Jurkat, Clone E6-1 (cell line): ENCODE measurements at regions not wholly inside any gene's neighbourhood (a gene's known extent, or its start where the extent isn't known, plus 50 kb on each side); places are given as distances from the start of the nearest gene placed in this dataset.

Source experiments
- DNase-seq: peaks from one replicate; pipeline ENCODE4 v3.0.0-alpha.2; 2011; ENCODE audit warnings: low read depth, low spot score
- H3K4me3 ChIP-seq: 2 replicates; pipeline ENCODE4 v1.5.1; 2011; ENCODE audit warnings: mild to moderate bottlenecking, low read length, control low read depth, moderate library complexity

- no peak overlapping the region for H3K4me3 ChIP-seq
- no peak for DNase-seq
Observed at GRCh38 chr15:47983533-47983932, 137.3 kb upstream of the SLC24A5 start.

GRCh38 chr15:47985568-47985967 is 135.2 kb upstream of the SLC24A5 start:
- no peak overlapping the region for H3K4me3 ChIP-seq
- DNase-seq, result no peak

- no peak for DNase-seq
Observed at GRCh38 chr15:47987461-47987860, 133.3 kb upstream of the SLC24A5 start.

GRCh38 chr15:47987908-47988532 is 132.8 kb upstream of the SLC24A5 start:
- H3K4me3 ChIP-seq, result no peak overlapping the region
- DNase-seq, result peak; percentile 66

More at GRCh38 chr15:47987461-47987860, 133.3 kb upstream of the SLC24A5 start:
- no peak overlapping the region for H3K4me3 ChIP-seq

GRCh38 chr15:47988564-47988963 is 132.2 kb upstream of the SLC24A5 start:
- H3K4me3 ChIP-seq, result no peak overlapping the region
- no peak for DNase-seq

GRCh38 chr15:47990821-47991220 is 130.0 kb upstream of the SLC24A5 start:
- no peak overlapping the region for H3K4me3 ChIP-seq
- no peak for DNase-seq

- DNase-seq, result no peak
Observed at GRCh38 chr15:47991357-47991756, 129.4 kb upstream of the SLC24A5 start.

GRCh38 chr15:47993051-47993450 is 127.7 kb upstream of the SLC24A5 start:
- no peak for DNase-seq
- no peak overlapping the region for H3K4me3 ChIP-seq

More at GRCh38 chr15:47991357-47991756, 129.4 kb upstream of the SLC24A5 start:
- H3K4me3 ChIP-seq, result no peak overlapping the region

GRCh38 chr15:47997195-47998080 is 123.4 kb upstream of the SLC24A5 start:
- DNase-seq, result no peak
- H3K4me3 ChIP-seq, result no peak overlapping the region

GRCh38 chr15:47998619-47999019 is 122.2 kb upstream of the SLC24A5 start:
- H3K4me3 ChIP-seq, result no peak overlapping the region
- no peak for DNase-seq

GRCh38 chr15:48001393-48002039 is 119.3 kb upstream of the SLC24A5 start:
- no peak for DNase-seq
- no peak overlapping the region for H3K4me3 ChIP-seq

- DNase-seq, result no peak
- H3K4me3 ChIP-seq, result no peak overlapping the region
Observed at GRCh38 chr15:48002767-48003166, 118.0 kb upstream of the SLC24A5 start.

GRCh38 chr15:48003441-48003840 is 117.3 kb upstream of the SLC24A5 start:
- DNase-seq, result no peak
- H3K4me3 ChIP-seq, result no peak overlapping the region

GRCh38 chr15:48005077-48005476 is 115.7 kb upstream of the SLC24A5 start:
- DNase-seq, result no peak

GRCh38 chr15:48006031-48006511 is 114.7 kb upstream of the SLC24A5 start:
- DNase-seq, result no peak
- no peak overlapping the region for H3K4me3 ChIP-seq

More at GRCh38 chr15:48005077-48005476, 115.7 kb upstream of the SLC24A5 start:
- no peak overlapping the region for H3K4me3 ChIP-seq

- H3K4me3 ChIP-seq, result no peak overlapping the region
- no peak for DNase-seq
Observed at GRCh38 chr15:48010316-48010715, 110.5 kb upstream of the SLC24A5 start.

GRCh38 chr15:48012191-48012590 is 108.6 kb upstream of the SLC24A5 start:
- DNase-seq, result no peak
- H3K4me3 ChIP-seq, result no peak overlapping the region

- no peak overlapping the region for H3K4me3 ChIP-seq
- DNase-seq, result no peak
Observed at GRCh38 chr15:48016865-48017264, 103.9 kb upstream of the SLC24A5 start.

GRCh38 chr15:48017747-48018146 is 103.0 kb upstream of the SLC24A5 start:
- no peak for DNase-seq
- no peak overlapping the region for H3K4me3 ChIP-seq

GRCh38 chr15:48020166-48020565 is 100.6 kb upstream of the SLC24A5 start:
- DNase-seq, result peak; percentile 20
- H3K4me3 ChIP-seq, result no peak overlapping the region
